H1 (cell line): ENCODE measurements at regions not wholly inside any gene's neighbourhood (a gene's known extent, or its start where the extent isn't known, plus 50 kb on each side); places are given as distances from the start of the nearest gene placed in this dataset.

Source experiments
- CTCF ChIA-PET: fragments of 300-600 bp; sonication (Branson Sonifier 250); formaldehyde crosslinking; loops from one replicate; lab custom pipeline; 2021; ENCODE audit not compliant: partially characterized antibody; lab: Charles Lee
- POLR2A ChIA-PET: fragments of 300-600 bp; sonication (Branson Sonifier 250); formaldehyde crosslinking; loops from one replicate; lab custom pipeline; 2021; ENCODE audit warnings: inconsistent platforms; ENCODE audit not compliant: partially characterized antibody; lab: Charles Lee
- DNase-seq, 2 experiments: peaks; one replicate each; pipeline versions ENCODE4 v3.0.0 to v3.0.0-alpha.2; 2010 to 2022; ENCODE audit warnings: low spot score in 2 of 2, low read depth in 1 of 2, mixed read lengths in 1 of 2
- FAIRE-seq: peaks from 2 replicates; lab custom pipeline; 2011; peaks lifted over from hg19 to GRCh38; lab: Jason Lieb, UNC
- H2AFZ ChIP-seq: 2 replicates; pipeline ENCODE4 v1.8.1; 2012; ENCODE audit warnings: low read length, inconsistent platforms
- H2AK5ac ChIP-seq: 2 replicates; pipeline ENCODE4 v1.6.1; 2013; ENCODE audit warnings: low read depth, low read length
- H2BK120ac ChIP-seq: replicated peaks from 2 replicates; pipeline ENCODE3; 2013; ENCODE audit warnings: low read depth, low read length, inconsistent platforms
- H2BK12ac ChIP-seq: 2 replicates; pipeline ENCODE4 v1.6.1; 2013; ENCODE audit warnings: low read depth, low read length
- H2BK15ac ChIP-seq: 2 replicates; pipeline ENCODE4 v1.6.1; 2013; ENCODE audit warnings: low read length
- H2BK20ac ChIP-seq: 2 replicates; pipeline ENCODE4 v1.6.1; 2013; ENCODE audit warnings: low read length
- H2BK5ac ChIP-seq: 2 replicates; pipeline ENCODE4 v1.6.1; 2013; ENCODE audit warnings: low read depth, low read length
- H3K14ac ChIP-seq: 2 replicates; pipeline ENCODE4 v1.6.1; 2013; ENCODE audit warnings: inconsistent platforms; ENCODE audit not compliant: insufficient read length
- H3K18ac ChIP-seq: 2 replicates; pipeline ENCODE4 v1.6.1; 2013; ENCODE audit warnings: low read length; ENCODE audit errors: extremely low read depth
- H3K23ac ChIP-seq: 2 replicates; pipeline ENCODE4 v1.6.1; 2013; ENCODE audit warnings: inconsistent platforms; ENCODE audit not compliant: insufficient read length
- H3K23me2 ChIP-seq: 2 replicates; pipeline ENCODE4 v1.6.1; 2013; ENCODE audit warnings: low read depth, low read length
- H3K27ac ChIP-seq: 2 replicates; pipeline ENCODE4 v1.6.1; 2011; ENCODE audit warnings: low read depth, low read length, inconsistent platforms
- H3K27me3 ChIP-seq, 4 experiments: replicated peaks in 1 of 4; 1 replicate in 1 of 4; 2 replicates in 3 of 4; pipeline versions ENCODE4 v1.6.1 to v1.8.1; 2011 to 2013; ENCODE audit warnings: low read length in 3 of 4, mild to moderate bottlenecking in 3 of 4, inconsistent platforms in 2 of 4, mixed read lengths in 2 of 4, moderate library complexity in 1 of 4; ENCODE audit not compliant: control insufficient read depth in 3 of 4, insufficient read depth in 3 of 4; ENCODE audit errors: extremely low read depth in 1 of 4
- H3K36me3 ChIP-seq, 4 experiments: 2 replicates each; pipeline versions ENCODE4 v1.6.1 to v1.8.1; 2011 to 2013; ENCODE audit warnings: mild to moderate bottlenecking in 4 of 4, low read length in 3 of 4, moderate library complexity in 2 of 4, control low read depth in 1 of 4, inconsistent platforms in 1 of 4; ENCODE audit not compliant: insufficient read depth in 4 of 4, control insufficient read depth in 2 of 4
- H3K4ac ChIP-seq: replicated peaks from 2 replicates; pipeline ENCODE3; 2013; ENCODE audit warnings: low read length, low read depth, mixed read lengths, inconsistent platforms; ENCODE audit not compliant: insufficient read length
- H3K4me1 ChIP-seq, 4 experiments: replicated peaks in 1 of 4; 1 replicate in 1 of 4; 2 replicates in 3 of 4; pipeline versions ENCODE4 v1.6.1 to v1.8.1; 2011 to 2013; ENCODE audit warnings: low read length in 3 of 4, inconsistent platforms in 2 of 4, mixed read lengths in 1 of 4; ENCODE audit not compliant: insufficient read depth in 4 of 4, control insufficient read depth in 3 of 4
- H3K4me2 ChIP-seq, 2 experiments: 2 replicates each; pipeline versions ENCODE4 v1.6.1 to v1.8.1; 2011 to 2013; ENCODE audit warnings: low read depth in 2 of 2, low read length in 2 of 2, control low read depth in 1 of 2, inconsistent platforms in 1 of 2, mild to moderate bottlenecking in 1 of 2; ENCODE audit not compliant: insufficient read depth in 1 of 2
- H3K4me3 ChIP-seq, 4 experiments: fragments of 200-600, 300-600 bp in 1 of 4; sonication (generic), shearing (Covaris generic), sonication (Bioruptor Twin) in 1 of 4; 2 replicates each; pipeline versions ENCODE4 v1.5.1 to v1.8.1; 2011 to 2016; ENCODE audit warnings: low read length in 4 of 4, low read depth in 3 of 4, control low read depth in 2 of 4, inconsistent platforms in 2 of 4, mild to moderate bottlenecking in 2 of 4, mixed read lengths in 1 of 4, moderate library complexity in 1 of 4; ENCODE audit not compliant: insufficient read depth in 2 of 4; ENCODE audit errors: extremely low read depth in 1 of 4
- H3K56ac ChIP-seq: replicated peaks from 2 replicates; pipeline ENCODE3; 2013; ENCODE audit warnings: low read depth, mild to moderate bottlenecking, mixed read lengths, low read length, inconsistent platforms; ENCODE audit not compliant: insufficient read length
- H3K79me1 ChIP-seq: 2 replicates; pipeline ENCODE4 v1.6.1; 2013; ENCODE audit warnings: low read depth, low read length, control low read depth
- H3K79me2 ChIP-seq, 2 experiments: 2 replicates each; pipeline versions ENCODE4 v1.6.1 to v1.8.1; 2012 to 2013; ENCODE audit warnings: low read length in 2 of 2, mild to moderate bottlenecking in 2 of 2, inconsistent platforms in 1 of 2; ENCODE audit not compliant: insufficient read depth in 2 of 2, control insufficient read depth in 1 of 2
- H3K9ac ChIP-seq, 4 experiments: replicated peaks in 1 of 4; 1 replicate in 1 of 4; 2 replicates in 3 of 4; pipeline versions ENCODE4 v1.6.1 to v1.8.1; 2011 to 2013; ENCODE audit warnings: low read depth in 3 of 4, low read length in 3 of 4, control low read depth in 2 of 4, mild to moderate bottlenecking in 2 of 4, moderate library complexity in 2 of 4, inconsistent platforms in 1 of 4; ENCODE audit errors: extremely low read depth in 1 of 4
- H3K9me3 ChIP-seq, 2 experiments: 2 replicates each; pipeline versions ENCODE4 v1.6.1 to v1.8.1; 2012 to 2013; ENCODE audit warnings: mild to moderate bottlenecking in 2 of 2, moderate library complexity in 2 of 2, control low read depth in 1 of 2, inconsistent platforms in 1 of 2, low read depth in 1 of 2, low read length in 1 of 2, mixed read lengths in 1 of 2; ENCODE audit not compliant: insufficient read depth in 2 of 2
- H4K20me1 ChIP-seq, 2 experiments: replicated peaks in 1 of 2; 2 replicates each; pipeline versions ENCODE3 to v1.8.1; 2011 to 2013; ENCODE audit warnings: inconsistent platforms in 2 of 2, low read length in 2 of 2, mild to moderate bottlenecking in 1 of 2; ENCODE audit not compliant: insufficient read depth in 2 of 2, control insufficient read depth in 1 of 2
- H4K5ac ChIP-seq: 2 replicates; pipeline ENCODE4 v1.6.1; 2013; ENCODE audit warnings: low read length, low read depth, mixed read lengths, inconsistent platforms; ENCODE audit not compliant: insufficient read length
- H4K8ac ChIP-seq: 2 replicates; pipeline ENCODE4 v1.8.0; 2013; ENCODE audit warnings: mild to moderate bottlenecking, moderate library complexity, low read length, inconsistent platforms; ENCODE audit not compliant: insufficient read depth; ENCODE audit errors: extremely low read depth
- H4K91ac ChIP-seq: replicated peaks from 2 replicates; pipeline ENCODE3; 2013; ENCODE audit warnings: low read length, mixed read lengths, inconsistent platforms; ENCODE audit not compliant: insufficient read length
- ASH2L ChIP-seq: fragments of 200-600, 300-600 bp; sonication (generic); IDR thresholded peaks from one replicate; pipeline ENCODE4 v1.7.1; 2017; ENCODE audit warnings: low read length
- CEBPB ChIP-seq: IDR thresholded peaks from 2 replicates; pipeline ENCODE4 v1.6.1; 2012; ENCODE audit warnings: low read depth, low read length
- CREB1 ChIP-seq: IDR thresholded peaks from 2 replicates; pipeline ENCODE4 v1.6.1; 2012; ENCODE audit warnings: inconsistent platforms
- EP300 ChIP-seq, 2 experiments: IDR thresholded peaks; 1 replicate in 1 of 2; 2 replicates in 1 of 2; pipeline ENCODE4 v1.6.1; 2011 to 2012; ENCODE audit warnings: low read depth in 2 of 2, low read length in 2 of 2, mild to moderate bottlenecking in 2 of 2, borderline replicate concordance in 1 of 2, inconsistent platforms in 1 of 2, moderate library complexity in 1 of 2
- HDAC6 ChIP-seq: IDR thresholded peaks from one replicate; pipeline ENCODE4 v1.7.1; 2012; ENCODE audit warnings: low read depth, mild to moderate bottlenecking, inconsistent platforms, low read length, moderate library complexity
- KDM1A ChIP-seq: fragments of 200-600, 300-600 bp; sonication (generic); IDR thresholded peaks from 2 replicates; pipeline ENCODE4 v1.7.1; 2016; ENCODE audit warnings: mild to moderate bottlenecking, low read length, borderline replicate concordance
- RBBP5 ChIP-seq: IDR thresholded peaks from 2 replicates; pipeline ENCODE4 v1.7.1; 2012; ENCODE audit warnings: low read depth, mild to moderate bottlenecking, inconsistent platforms, low read length, moderate library complexity, borderline replicate concordance
- RFX5 ChIP-seq: IDR thresholded peaks from 2 replicates; pipeline ENCODE4 v1.6.1; 2011; ENCODE audit warnings: low read depth, low read length, improper control_type of control experiment, borderline replicate concordance
- RNF2 ChIP-seq: fragments of 200-900, 300-1000 bp; sonication (generic); IDR thresholded peaks from 2 replicates; pipeline ENCODE4 v1.7.1; 2016; ENCODE audit warnings: borderline replicate concordance, low read depth, mild to moderate bottlenecking, antibody characterized with exemption, low read length; ENCODE audit not compliant: poor library complexity, severe bottlenecking; ENCODE audit errors: missing control alignments
- SIN3A ChIP-seq, 2 experiments: IDR thresholded peaks in 1 of 2; conservative IDR thresholded peaks in 1 of 2; 2 replicates each; pipeline ENCODE4 v1.6.1; 2011 to 2012; ENCODE audit warnings: low read length in 2 of 2, improper control_type of control experiment in 1 of 2, low read depth in 1 of 2, mild to moderate bottlenecking in 1 of 2
- SIX5 ChIP-seq: IDR thresholded peaks from 2 replicates; pipeline ENCODE4 v1.6.1; 2011; ENCODE audit warnings: mild to moderate bottlenecking, low read depth, low read length
- SP1 ChIP-seq: IDR thresholded peaks from 2 replicates; pipeline ENCODE4 v1.6.1; 2011; ENCODE audit warnings: low read depth, low read length
- TBP ChIP-seq: IDR thresholded peaks from 2 replicates; pipeline ENCODE4 v1.6.1; 2011; ENCODE audit warnings: low read depth, low read length, improper control_type of control experiment
- YY1 ChIP-seq: IDR thresholded peaks from 2 replicates; pipeline ENCODE4 v1.6.1; 2011; ENCODE audit warnings: low read depth, mild to moderate bottlenecking, low read length
- whole genome bisulfite sequencing, 2 experiments: shearing (Covaris generic) in 1 of 2; methylation state at CpG; one replicate each; pipeline versions ENCODE4 v1.1.6 to v1.1.7; 2013 to 2015; ENCODE audit warnings: low lambda C conversion rate in 2 of 2, mixed read lengths in 2 of 2, inconsistent platforms in 1 of 2, low coverage in 1 of 2, missing lambda C conversion rate in 1 of 2; ENCODE audit not compliant: insufficient replicate concordance in 2 of 2, insufficient coverage in 1 of 2, insufficient read length in 1 of 2; ENCODE audit errors: extremely low coverage in 1 of 2, missing lambda C conversion rate in 1 of 2; 5-methylcytosine and 5-hydroxymethylcytosine counted together

DNA sequence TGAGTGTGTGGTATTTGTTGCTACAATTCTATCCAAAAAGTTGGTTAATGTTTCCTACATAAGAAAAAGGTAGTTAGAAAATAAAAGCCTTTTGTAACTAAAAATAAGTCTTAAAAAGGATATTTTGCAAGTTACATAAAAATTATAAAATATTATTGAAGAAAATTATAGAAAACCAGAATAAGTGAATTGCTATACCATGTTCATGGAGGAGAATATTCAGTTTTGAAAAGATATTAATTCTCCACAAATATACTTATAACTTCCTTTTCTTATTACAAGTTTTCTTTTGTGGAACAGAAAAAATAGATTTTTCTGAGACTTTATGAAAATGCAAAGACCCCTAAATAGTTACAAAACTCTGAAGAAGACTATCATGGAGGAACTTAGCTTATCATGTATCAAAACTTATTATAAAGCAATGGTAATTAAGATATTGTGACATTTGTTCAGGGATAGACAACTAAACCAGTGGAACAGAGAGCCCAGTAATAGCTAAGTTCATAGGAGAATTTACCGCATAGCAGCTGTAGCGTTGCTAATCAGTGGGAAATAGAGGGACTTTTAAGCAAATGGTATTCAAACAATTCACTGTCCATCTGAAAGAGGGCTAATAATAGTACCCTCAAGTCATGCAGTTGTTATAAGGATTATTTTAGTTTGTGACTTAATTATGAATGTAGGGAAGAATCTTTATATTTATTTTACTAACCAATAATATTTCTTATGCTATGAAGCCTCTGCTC is 515.2 kb upstream of the ZNF608 start:
- no peak overlapping the region for H2BK12ac ChIP-seq
- H3K9ac ChIP-seq: no peak overlapping the region
- no peak overlapping the region for H2AFZ ChIP-seq
- H3K79me2 ChIP-seq: no peaks in the 10 kb centered on the region
- 65% methylated on average over 2 of the region's 2 CpGs; no CpG with 5 or more reads in 1 of the 2 experiments for WGBS, 2 experiments
- no peak overlapping the region for H3K23ac ChIP-seq
- H3K27me3 ChIP-seq: no peaks in the 10 kb centered on the region; a peak in 1 of 7 replicates
- H3K4me3 ChIP-seq: no peak overlapping the region
- H3K56ac ChIP-seq: no peak overlapping the region
- H4K8ac ChIP-seq: no peak overlapping the region
- H2AK5ac ChIP-seq: no peak overlapping the region
- DNase-seq (no peak), FAIRE-seq (no peak)
- H3K36me3 ChIP-seq: no peaks in the 10 kb centered on the region
- no peaks in the 10 kb centered on the region for H4K20me1 ChIP-seq
- H3K23me2 ChIP-seq: no peaks in the 10 kb centered on the region; the same call in 1 of the 2 replicates
- no peak overlapping the region for H4K91ac ChIP-seq
- no peaks in the 10 kb centered on the region for H3K4me1 ChIP-seq
- CTCF ChIA-PET: no interaction called here
- no peak overlapping the region for H3K4me2 ChIP-seq
- no peak overlapping the region for H3K14ac ChIP-seq
- no peaks in the 10 kb centered on the region for H3K9me3 ChIP-seq
- no peaks in the 10 kb centered on the region for H3K79me1 ChIP-seq
- no peak overlapping the region for H3K4ac ChIP-seq
- H2BK15ac ChIP-seq: no peak overlapping the region
- POLR2A ChIA-PET: no interaction called here
- H4K5ac ChIP-seq: no peak overlapping the region
- no peak overlapping the region for H2BK20ac ChIP-seq
- H3K18ac ChIP-seq: no peak overlapping the region
- no peak overlapping the region for H3K27ac ChIP-seq
- no peak overlapping the region for H2BK120ac ChIP-seq
- H2BK5ac ChIP-seq: no peak overlapping the region
- TF ChIP-seq SIX5 (no peak), SP1 (no peak), YY1 (no peak), SIN3A (conservative IDR thresholded peaks at IDR 0.05 in 1 of 2, IDR thresholded peaks at IDR 0.05 in 1 of 2; ENCODE audit: low read depth in 1 of 2, low read length in 2 of 2) (no peak), HDAC6 (no peak), ASH2L (no peak), KDM1A (no peak), RNF2 (no peak), CEBPB (no peak), EP300 (IDR thresholded peaks at IDR 0.05; ENCODE audit: borderline replicate concordance in 1 of 2, low read depth in 2 of 2, low read length in 2 of 2) (no peak), RBBP5 (no peak), TBP (no peak), RFX5 (no peak), CREB1 (no peak)
